NOMO-1 treated with dmso at 0.1 percent for 144 hours (cell line): ENCODE measurements at regions not wholly inside any gene's neighbourhood (a gene's known extent, or its start where the extent isn't known, plus 50 kb on each side); places are given as distances from the start of the nearest gene placed in this dataset.
"Not testable (repeated sequence)": the region's sequence is repeated elsewhere in the genome, so short reads cannot be mapped to it uniquely, and the experiment has no call there.

Experiments used
- DNase-seq: peaks from one replicate; lab custom pipeline; 2025; ENCODE audit not compliant: unreplicated experiment; lab: John Stamatoyannopoulos, UW

GRCh38 chr6:3529232-3529631 is 72.4 kb upstream of the SLC22A23 start:
- no peak for DNase-seq

GRCh38 chr6:3528081-3528671 is 71.3 kb upstream of the SLC22A23 start:
- not testable (repeated sequence) for DNase-seq

- no peak for DNase-seq
These were observed 70.8 kb upstream of the SLC22A23 start for GRCh38 chr6:3527651-3527977.

- DNase-seq: no peak
These were observed 70.3 kb upstream of the SLC22A23 start for GRCh38 chr6:3526962-3527650.

GRCh38 chr6:3525915-3526314 is 69.1 kb upstream of the SLC22A23 start:
- DNase-seq: no peak

- DNase-seq: no peak
These were observed 67.6 kb upstream of the SLC22A23 start for GRCh38 chr6:3524456-3524855.

- no peak for DNase-seq
These were observed 67.1 kb upstream of the SLC22A23 start for GRCh38 chr6:3523966-3524365.

- DNase-seq: no peak
These were observed 66.4 kb upstream of the SLC22A23 start for GRCh38 chr6:3523271-3523670.

GRCh38 chr6:3522561-3523260 is 65.9 kb upstream of the SLC22A23 start:
- no peak for DNase-seq

GRCh38 chr6:3520281-3521230 is 63.7 kb upstream of the SLC22A23 start:
- DNase-seq: no peak

GRCh38 chr6:3518356-3519190 is 61.7 kb upstream of the SLC22A23 start:
- no peak for DNase-seq

GRCh38 chr6:3517350-3517749 is 60.5 kb upstream of the SLC22A23 start:
- DNase-seq: no peak

GRCh38 chr6:3516092-3516491 is 59.2 kb upstream of the SLC22A23 start:
- no peak for DNase-seq

- no peak for DNase-seq
These were observed 58.8 kb upstream of the SLC22A23 start for GRCh38 chr6:3515669-3516068.

GRCh38 chr6:3513416-3513815 is 56.6 kb upstream of the SLC22A23 start:
- no peak for DNase-seq

- DNase-seq: no peak
These were observed 56.0 kb upstream of the SLC22A23 start for GRCh38 chr6:3512832-3513231.

- DNase-seq: no peak
These were observed 53.8 kb upstream of the SLC22A23 start for GRCh38 chr6:3510617-3511016.

GRCh38 chr6:3510178-3510577 is 53.3 kb upstream of the SLC22A23 start:
- DNase-seq: no peak

- DNase-seq: no peak
These were observed 52.5 kb upstream of the SLC22A23 start for GRCh38 chr6:3509336-3509735.

GRCh38 chr6:3506751-3507383 is 50.0 kb upstream of the SLC22A23 start:
- no peak for DNase-seq
